Mammary epithelial cell (primary cell): ENCODE measurements at regions not wholly inside any gene's neighbourhood (a gene's known extent, or its start where the extent isn't known, plus 50 kb on each side); places are given as distances from the start of the nearest gene placed in this dataset.

Experiments
- EZH2 ChIP-seq: IDR thresholded peaks from 2 replicates; pipeline ENCODE4 v1.6.1; 2012; ENCODE audit warnings: low read length, inconsistent platforms, borderline replicate concordance
- TF ChIP-seq, protein P1 (sequence below), 2 donors: IDR thresholded peaks in 1 of 2; conservative IDR thresholded peaks in 1 of 2; 2 replicates each; pipeline ENCODE4 v1.5.1; 2011 to 2012; ENCODE audit warnings: inconsistent platforms in 2 of 2, low read length in 2 of 2, mild to moderate bottlenecking in 2 of 2, control low read depth in 1 of 2, low read depth in 1 of 2; ENCODE audit not compliant: insufficient read depth in 1 of 2; ENCODE audit errors: extremely low read depth in 1 of 2

- TF ChIP-seq, protein P1, sequence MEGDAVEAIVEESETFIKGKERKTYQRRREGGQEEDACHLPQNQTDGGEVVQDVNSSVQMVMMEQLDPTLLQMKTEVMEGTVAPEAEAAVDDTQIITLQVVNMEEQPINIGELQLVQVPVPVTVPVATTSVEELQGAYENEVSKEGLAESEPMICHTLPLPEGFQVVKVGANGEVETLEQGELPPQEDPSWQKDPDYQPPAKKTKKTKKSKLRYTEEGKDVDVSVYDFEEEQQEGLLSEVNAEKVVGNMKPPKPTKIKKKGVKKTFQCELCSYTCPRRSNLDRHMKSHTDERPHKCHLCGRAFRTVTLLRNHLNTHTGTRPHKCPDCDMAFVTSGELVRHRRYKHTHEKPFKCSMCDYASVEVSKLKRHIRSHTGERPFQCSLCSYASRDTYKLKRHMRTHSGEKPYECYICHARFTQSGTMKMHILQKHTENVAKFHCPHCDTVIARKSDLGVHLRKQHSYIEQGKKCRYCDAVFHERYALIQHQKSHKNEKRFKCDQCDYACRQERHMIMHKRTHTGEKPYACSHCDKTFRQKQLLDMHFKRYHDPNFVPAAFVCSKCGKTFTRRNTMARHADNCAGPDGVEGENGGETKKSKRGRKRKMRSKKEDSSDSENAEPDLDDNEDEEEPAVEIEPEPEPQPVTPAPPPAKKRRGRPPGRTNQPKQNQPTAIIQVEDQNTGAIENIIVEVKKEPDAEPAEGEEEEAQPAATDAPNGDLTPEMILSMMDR (conservative IDR thresholded peaks at IDR 0.05 in 1 of 2, IDR thresholded peaks at IDR 0.05 in 1 of 2; ENCODE audit: extremely low read depth in 1 of 2, insufficient read depth in 1 of 2, low read depth in 1 of 2, low read length in 2 of 2): no peak
- no peak for TF ChIP-seq EZH2
Observed at GRCh38 chr4:31189938-31190337, 469.8 kb downstream of the PCDH7 start.
